T-cell (primary cell): ENCODE measurements at regions not wholly inside any gene's neighbourhood (a gene's known extent, or its start where the extent isn't known, plus 50 kb on each side); places are given as distances from the start of the nearest gene placed in this dataset.

Source experiments
- ATAC-seq, 4 experiments: fragments of 200-7000 bp in 3 of 4; fragments of 150-1000 bp in 1 of 4; cut with Tn5 transposase; replicated peaks in 1 of 4; 1 replicate in 3 of 4; 2 replicates in 1 of 4; pipeline ENCODE4 v1.10.0; 2021; ENCODE audit warnings: moderate library complexity in 3 of 4, mild to moderate bottlenecking in 2 of 4, moderate number of reproducible peaks in 1 of 4
- CTCF ChIA-PET, 2 donors: fragments of 300-600 bp; sonication (Branson Sonifier 250); formaldehyde crosslinking; loops; one replicate each; lab custom pipeline; 2022; ENCODE audit warnings: antibody characterized with exemption in 2 of 2; lab: Charles Lee
- POLR2A ChIA-PET, 2 donors: fragments of 300-600 bp; sonication (Branson Sonifier 250); formaldehyde crosslinking; loops; one replicate each; lab custom pipeline; 2022; ENCODE audit warnings: antibody characterized with exemption in 2 of 2; lab: Charles Lee
- DNase-seq, 35 experiments: peaks; one replicate each; pipeline versions ENCODE4 v3.0.0 to v3.0.0-alpha.2; 2013 to 2023
- H3K27ac ChIP-seq: one replicate; pipeline ENCODE4 v1.5.1; 2013; ENCODE audit warnings: low read length
- H3K27me3 ChIP-seq, 2 experiments: replicated peaks in 1 of 2; 1 replicate in 1 of 2; 2 replicates in 1 of 2; pipeline versions ENCODE4 v1.6.1 to v1.7.0; 2013; ENCODE audit warnings: low read length in 1 of 2, mixed read lengths in 1 of 2; ENCODE audit not compliant: control insufficient read depth in 2 of 2, insufficient read depth in 2 of 2; ENCODE audit errors: extremely low read depth in 1 of 2
- H3K36me3 ChIP-seq, 2 donors: 1 replicate in 1 of 2; 2 replicates in 1 of 2; pipeline versions ENCODE4 v1.6.1 to v1.7.0; 2013; ENCODE audit warnings: low read length in 1 of 2; ENCODE audit not compliant: control insufficient read depth in 2 of 2, insufficient read depth in 1 of 2; ENCODE audit errors: extremely low read depth in 1 of 2
- H3K4me1 ChIP-seq, 2 experiments: 1 replicate in 1 of 2; 2 replicates in 1 of 2; pipeline versions ENCODE4 v1.6.1 to v1.7.0; 2013; ENCODE audit warnings: low read length in 2 of 2, mixed read lengths in 1 of 2; ENCODE audit not compliant: insufficient read depth in 2 of 2, control insufficient read depth in 1 of 2; ENCODE audit errors: extremely low read depth in 1 of 2
- H3K4me3 ChIP-seq, 2 donors: 1 replicate in 1 of 2; 2 replicates in 1 of 2; pipeline versions ENCODE4 v1.5.1 to v1.7.0; 2013; ENCODE audit warnings: mild to moderate bottlenecking in 2 of 2, low read length in 1 of 2, moderate library complexity in 1 of 2; ENCODE audit not compliant: control insufficient read depth in 1 of 2; ENCODE audit errors: extremely low read depth in 1 of 2
- H3K9me3 ChIP-seq: 2 replicates; pipeline ENCODE4 v1.7.0; 2013
- H3K27ac Mint-ChIP-seq, 2 donors: one replicate each; pipeline ENCODE4 v1.8.0; 2020 to 2021; ENCODE audit warnings: mild to moderate bottlenecking in 2 of 2, mixed read lengths in 2 of 2
- H3K27me3 Mint-ChIP-seq, 2 donors: one replicate each; pipeline ENCODE4 v1.8.0; 2021 to 2022; ENCODE audit warnings: mixed read lengths in 2 of 2
- H3K36me3 Mint-ChIP-seq: one replicate; pipeline ENCODE4 v1.8.0; 2021; ENCODE audit warnings: mixed read lengths
- H3K4me1 Mint-ChIP-seq, 3 donors: one replicate each; pipeline ENCODE4 v1.8.0; 2020 to 2022; ENCODE audit warnings: mixed read lengths in 3 of 3, mild to moderate bottlenecking in 1 of 3
- H3K4me3 Mint-ChIP-seq, 3 donors: one replicate each; pipeline ENCODE4 v1.8.0; 2020 to 2022; ENCODE audit warnings: mild to moderate bottlenecking in 3 of 3, mixed read lengths in 3 of 3, moderate library complexity in 3 of 3
- H3K9me3 Mint-ChIP-seq, 3 donors: one replicate each; pipeline ENCODE4 v1.8.0; 2020 to 2022; ENCODE audit warnings: mixed read lengths in 3 of 3
- WGBS: methylation state at CpG from one replicate; pipeline ENCODE4 v1.1.5; 2013; ENCODE audit warnings: missing lambda C conversion rate; ENCODE audit not compliant: insufficient coverage; 5-methylcytosine and 5-hydroxymethylcytosine counted together

GRCh38 chr2:59093571-59093970, 852.4 kb upstream of the FANCL start:
- no peaks in the 10 kb centered on the region for H3K4me1 Mint-ChIP-seq

GRCh38 chr2:59084326-59084725, 843.2 kb upstream of the FANCL start:
- DNase-seq = no peak
- Mint-ChIP-seq H3K4me3 (no peak overlapping the region), H3K27me3 (peaks cover 0 to 3% of the 10 kb centered on the region in 2 donors), H3K4me1 (no peaks in the 10 kb centered on the region), H3K36me3 (no peaks in the 10 kb centered on the region), H3K9me3 (peaks cover 0 to 4% (median 0%) of the 10 kb centered on the region in 3 donors), H3K27ac (no peak overlapping the region)
- Histone ChIP-seq H3K27me3 (no peaks in the 10 kb centered on the region), H3K4me1 (no peaks in the 10 kb centered on the region), H3K4me3 (no peak overlapping the region), H3K27ac (no peak overlapping the region), H3K36me3 (no peaks in the 10 kb centered on the region), H3K9me3 (no peaks in the 10 kb centered on the region)
- CTCF ChIA-PET = no interaction called here
- 0% methylated on average over 1 of the region's 6 CpGs for WGBS
- POLR2A ChIA-PET = no interaction called here
- ATAC-seq = no peak

More at GRCh38 chr2:59093571-59093970, 852.4 kb upstream of the FANCL start:
- no peak for DNase-seq
- ChIA-PET POLR2A (no interaction called here), CTCF (no interaction called here)
- H3K27me3 Mint-ChIP-seq = peaks cover 0 to 3% of the 10 kb centered on the region in 2 donors
- Histone ChIP-seq H3K9me3 (no peaks in the 10 kb centered on the region), H3K36me3 (no peaks in the 10 kb centered on the region), H3K4me1 (no peaks in the 10 kb centered on the region), H3K4me3 (no peak overlapping the region), H3K27ac (no peak overlapping the region), H3K27me3 (no peaks in the 10 kb centered on the region)
- H3K27ac Mint-ChIP-seq = no peak overlapping the region
- no peak overlapping the region for H3K4me3 Mint-ChIP-seq
- ATAC-seq = no peak
- H3K9me3 Mint-ChIP-seq = peaks cover 5 to 13% (median 9%) of the 10 kb centered on the region in 3 donors
- WGBS = no CpG with 5 or more reads among the region's 4 CpGs
- no peaks in the 10 kb centered on the region for H3K36me3 Mint-ChIP-seq

GRCh38 chr2:59083075-59083828, 842.1 kb upstream of the FANCL start:
- POLR2A ChIA-PET = no interaction called here

GRCh38 chr2:59082657-59083056, 841.5 kb upstream of the FANCL start:
- H3K4me1 Mint-ChIP-seq = no peaks in the 10 kb centered on the region
- no peaks in the 10 kb centered on the region for H3K4me1 ChIP-seq
- H3K9me3 Mint-ChIP-seq = peaks cover 0 to 4% (median 0%) of the 10 kb centered on the region in 3 donors
- H3K4me3 Mint-ChIP-seq = no peak overlapping the region
- H3K27ac ChIP-seq = no peak overlapping the region
- peaks cover 0 to 3% of the 10 kb centered on the region in 2 donors for H3K27me3 Mint-ChIP-seq
- no peaks in the 10 kb centered on the region for H3K36me3 ChIP-seq
- CTCF ChIA-PET = no interaction called here
- H3K36me3 Mint-ChIP-seq = no peaks in the 10 kb centered on the region
- H3K27me3 ChIP-seq = no peaks in the 10 kb centered on the region
- WGBS = 100% methylated on average over 1 of the region's 5 CpGs
- POLR2A ChIA-PET = no interaction called here
- H3K27ac Mint-ChIP-seq = no peak overlapping the region
- no peak overlapping the region for H3K4me3 ChIP-seq
- ATAC-seq (no peak), DNase-seq (no peak)
- H3K9me3 ChIP-seq = no peaks in the 10 kb centered on the region

More at GRCh38 chr2:59083075-59083828, 842.1 kb upstream of the FANCL start:
- H3K36me3 Mint-ChIP-seq = no peaks in the 10 kb centered on the region
- Histone ChIP-seq H3K27ac (no peak overlapping the region), H3K4me1 (no peaks in the 10 kb centered on the region), H3K36me3 (no peaks in the 10 kb centered on the region), H3K4me3 (no peak overlapping the region), H3K27me3 (no peaks in the 10 kb centered on the region), H3K9me3 (no peaks in the 10 kb centered on the region)
- H3K9me3 Mint-ChIP-seq = peaks cover 0 to 4% (median 0%) of the 10 kb centered on the region in 3 donors
- H3K27me3 Mint-ChIP-seq = peaks cover 0 to 3% of the 10 kb centered on the region in 2 donors
- WGBS = no CpG with 5 or more reads among the region's 5 CpGs
- DNase-seq (no peak), ATAC-seq (no peak)
- no peaks in the 10 kb centered on the region for H3K4me1 Mint-ChIP-seq
- CTCF ChIA-PET = no interaction called here
- H3K27ac Mint-ChIP-seq = no peak overlapping the region
- no peak overlapping the region for H3K4me3 Mint-ChIP-seq

GRCh38 chr2:59080451-59081181, 839.5 kb upstream of the FANCL start:
- Mint-ChIP-seq H3K27ac (no peak overlapping the region), H3K4me1 (no peaks in the 10 kb centered on the region), H3K36me3 (no peaks in the 10 kb centered on the region), H3K27me3 (peaks cover 0 to 3% of the 10 kb centered on the region in 2 donors), H3K9me3 (no peaks in the 10 kb centered on the region), H3K4me3 (no peak overlapping the region)
- ATAC-seq (no peak), DNase-seq (no peak)
- WGBS = 70% methylated on average over 2 of the region's 4 CpGs
- Histone ChIP-seq H3K9me3 (no peaks in the 10 kb centered on the region), H3K27me3 (no peaks in the 10 kb centered on the region), H3K4me3 (no peak overlapping the region), H3K36me3 (no peaks in the 10 kb centered on the region), H3K4me1 (no peaks in the 10 kb centered on the region), H3K27ac (no peak overlapping the region)
- ChIA-PET POLR2A (no interaction called here), CTCF (no interaction called here)

GRCh38 chr2:59077981-59078531, 836.9 kb upstream of the FANCL start:
- no peak overlapping the region for H3K27ac ChIP-seq
- H3K4me1 ChIP-seq = no peaks in the 10 kb centered on the region
- ChIA-PET POLR2A (no interaction called here), CTCF (no interaction called here)
- Mint-ChIP-seq H3K27me3 (no peaks in the 10 kb centered on the region), H3K27ac (no peak overlapping the region), H3K4me1 (no peaks in the 10 kb centered on the region), H3K4me3 (no peak overlapping the region), H3K36me3 (no peaks in the 10 kb centered on the region), H3K9me3 (no peaks in the 10 kb centered on the region)
- no peak for ATAC-seq
- no peaks in the 10 kb centered on the region for H3K27me3 ChIP-seq
- WGBS = no CpG with 5 or more reads among the region's 6 CpGs
- DNase-seq = no peak
- no peak overlapping the region for H3K4me3 ChIP-seq
- H3K36me3 ChIP-seq = no peaks in the 10 kb centered on the region
- H3K9me3 ChIP-seq = no peaks in the 10 kb centered on the region
